A549 (cell line): ENCODE measurements at regions not wholly inside any gene's neighbourhood (a gene's known extent, or its start where the extent isn't known, plus 50 kb on each side); places are given as distances from the start of the nearest gene placed in this dataset.

Source experiments
- ATAC-seq, 2 experiments: fragments of 200-7000 bp in 1 of 2; fragments of >200 bp in 1 of 2; cut with Nextera tagmentation in 1 of 2; cut with Tn5 transposase in 1 of 2; 3 replicates each; pipeline versions ENCODE4 v1.8.0 to v1.9.1; 2018 to 2020; ENCODE audit warnings: mild to moderate bottlenecking in 1 of 2, moderate library complexity in 1 of 2
- CTCF ChIA-PET: fragments of 300-600 bp; sonication (Branson Sonifier 250); formaldehyde crosslinking; extraction: SDS; loops from one replicate; lab custom pipeline; 2021; ENCODE audit warnings: antibody characterized with exemption, inconsistent platforms; lab: Yijun Ruan, JAX
- POLR2A ChIA-PET: fragments of 350-600 bp; formaldehyde crosslinking; extraction: SDS; loops from one replicate; lab custom pipeline; 2021; ENCODE audit warnings: antibody characterized with exemption, inconsistent platforms; lab: Yijun Ruan, JAX
- DNase-seq, 2 experiments: peaks; one replicate each; pipeline versions ENCODE4 v3.0.0 to v3.0.0-alpha.2; 2011 to 2016; ENCODE audit warnings: low read depth in 1 of 2, low spot score in 1 of 2
- FAIRE-seq: peaks from 2 replicates; lab custom pipeline; 2011; peaks lifted over from hg19 to GRCh38; lab: Jason Lieb, UNC
- H3K27ac ChIP-seq, 2 experiments: fragments of >200 bp; sonication (Bioruptor Twin); formaldehyde crosslinking; 3 replicates each; pipeline ENCODE4 v1.5.1; 2016 to 2017
- H3K4me1 ChIP-seq: fragments of >200 bp; sonication (Bioruptor Twin); formaldehyde crosslinking; 3 replicates; pipeline ENCODE4 v1.6.1; 2016
- H3K4me2 ChIP-seq: fragments of >200 bp; sonication (Bioruptor Twin); formaldehyde crosslinking; 3 replicates; pipeline ENCODE4 v1.6.1; 2016
- H3K4me3 ChIP-seq: fragments of >200 bp; sonication (Bioruptor Twin); formaldehyde crosslinking; 3 replicates; pipeline ENCODE4 v1.5.1; 2016
- H3K9me3 ChIP-seq: fragments of >200 bp; sonication (Bioruptor Twin); formaldehyde crosslinking; 3 replicates; pipeline ENCODE4 v1.6.1; 2016
- CBX2 ChIP-seq: fragments of 200-600 bp; sonication (generic); IDR thresholded peaks from 2 replicates; pipeline ENCODE4 v1.6.1; 2016; ENCODE audit warnings: low read depth, mild to moderate bottlenecking, borderline replicate concordance
- CEBPB ChIP-seq, 2 experiments: fragments of >200 bp in 1 of 2; sonication (Bioruptor Twin) in 1 of 2; formaldehyde crosslinking in 1 of 2; IDR thresholded peaks; 2 replicates each; pipeline ENCODE4 v1.6.1; 2012 to 2016
- CHD2 ChIP-seq: fragments of 150-350 bp; IDR thresholded peaks from 2 replicates; pipeline ENCODE4 v1.6.1; 2014; ENCODE audit warnings: low read length; ENCODE audit not compliant: partially characterized antibody
- E2F6 ChIP-seq: IDR thresholded peaks from 2 replicates; pipeline ENCODE4 v1.6.1; 2012; ENCODE audit warnings: low read depth, borderline replicate concordance
- EP300 ChIP-seq, 2 experiments: fragments of >200 bp; sonication (Bioruptor Twin); formaldehyde crosslinking; IDR thresholded peaks; 2 replicates in 1 of 2; 3 replicates in 1 of 2; pipeline ENCODE4 v1.6.1; 2016 to 2017
- GATA3 ChIP-seq: IDR thresholded peaks from 2 replicates; pipeline ENCODE4 v1.6.1; 2012; ENCODE audit warnings: borderline replicate concordance
- HEYL ChIP-seq: fragments of 250-450 bp; sonication (Bioruptor Pico); IDR thresholded peaks from 2 replicates; pipeline ENCODE4 v1.8.0; 2021; ENCODE audit warnings: mild to moderate bottlenecking, moderate library complexity
- HOXB5 ChIP-seq: fragments of 250-450 bp; sonication (Bioruptor Pico); IDR thresholded peaks from 2 replicates; pipeline ENCODE4 v1.5.0; 2020; ENCODE audit warnings: mild to moderate bottlenecking, moderate library complexity
- JUNB ChIP-seq: fragments of >200 bp; sonication (Bioruptor Twin); formaldehyde crosslinking; IDR thresholded peaks from 2 replicates; pipeline ENCODE4 v1.6.1; 2016
- MYC ChIP-seq: IDR thresholded peaks from 2 replicates; pipeline ENCODE4 v1.6.1; 2012; ENCODE audit warnings: mild to moderate bottlenecking, inconsistent platforms, low read length, improper control_type of control experiment, borderline replicate concordance
- NFE2L2 ChIP-seq: fragments of 150-350 bp; conservative IDR thresholded peaks from 2 replicates; pipeline ENCODE4 v1.6.1; 2014; ENCODE audit warnings: low read length
- PHF8 ChIP-seq: fragments of 200-600 bp; sonication (generic); IDR thresholded peaks from 2 replicates; pipeline ENCODE4 v1.6.1; 2016; ENCODE audit warnings: low read depth, mild to moderate bottlenecking, antibody characterized with exemption, moderate library complexity, borderline replicate concordance
- POLR2AphosphoS2 ChIP-seq: conservative IDR thresholded peaks from 2 replicates; pipeline ENCODE4 v1.6.1; 2012; ENCODE audit warnings: low read length, improper control_type of control experiment, inconsistent platforms
- RAD21 ChIP-seq, 2 experiments: fragments of >200 bp in 1 of 2; sonication (Bioruptor Twin) in 1 of 2; formaldehyde crosslinking in 1 of 2; IDR thresholded peaks in 1 of 2; conservative IDR thresholded peaks in 1 of 2; 2 replicates in 1 of 2; 3 replicates in 1 of 2; pipeline ENCODE4 v1.6.1; 2012 to 2018; ENCODE audit warnings: inconsistent platforms in 1 of 2
- TFCP2L1 ChIP-seq: fragments of 250-450 bp; sonication (Bioruptor Pico); IDR thresholded peaks from 2 replicates; pipeline ENCODE4 v1.5.0; 2021; ENCODE audit warnings: mild to moderate bottlenecking
- USF2 ChIP-seq: fragments of 450-650 bp; IDR thresholded peaks from 2 replicates; pipeline ENCODE4 v1.6.1; 2014; ENCODE audit warnings: antibody characterized with exemption
- ZNF302 ChIP-seq: fragments of 250-450 bp; sonication (Bioruptor Pico); IDR thresholded peaks from 2 replicates; pipeline ENCODE4 v1.9.0; 2021; ENCODE audit warnings: inconsistent platforms, mild to moderate bottlenecking, moderate library complexity
- ZSCAN20 ChIP-seq: fragments of 250-450 bp; sonication (Bioruptor Pico); IDR thresholded peaks from 2 replicates; pipeline ENCODE4 v1.8.0; 2022; ENCODE audit warnings: mild to moderate bottlenecking, moderate library complexity
- WGBS: methylation state at CpG from one replicate; pipeline ENCODE4 v1.1.6; 2017; ENCODE audit errors: missing lambda C conversion rate; 5-methylcytosine and 5-hydroxymethylcytosine counted together
- TF ChIP-seq, protein P1 (sequence below): fragments of 150-350 bp; IDR thresholded peaks from 2 replicates; pipeline ENCODE4 v1.6.1; 2014; ENCODE audit warnings: low read depth, mild to moderate bottlenecking, low read length
- TF ChIP-seq, protein P2 (sequence below): fragments of >200 bp; sonication (Bioruptor Twin); formaldehyde crosslinking; IDR thresholded peaks from 3 replicates; pipeline ENCODE4 v1.5.1; 2016

DNA sequence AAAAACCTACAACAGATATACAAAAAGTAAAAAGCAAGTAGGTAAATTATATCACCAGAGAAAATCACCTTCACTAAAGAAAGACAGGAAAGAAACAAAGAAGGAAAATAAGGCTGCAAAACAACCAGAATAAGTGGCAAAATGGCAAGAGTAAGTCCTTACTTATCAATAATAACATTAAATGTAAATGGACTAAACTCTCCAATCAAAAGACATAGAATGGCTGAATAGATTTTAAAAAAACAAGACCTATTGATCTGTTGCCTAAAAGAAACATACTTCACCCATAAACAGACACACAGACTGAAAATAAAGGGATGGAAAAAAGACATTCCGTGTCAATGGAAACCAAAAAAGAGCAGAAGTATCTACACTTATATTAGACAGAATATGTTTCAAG, 695.7 kb upstream of the FAT3 start:
- WGBS: 43% methylated on average over 1 of the region's 1 CpG
- TF ChIP-seq, protein P1, sequence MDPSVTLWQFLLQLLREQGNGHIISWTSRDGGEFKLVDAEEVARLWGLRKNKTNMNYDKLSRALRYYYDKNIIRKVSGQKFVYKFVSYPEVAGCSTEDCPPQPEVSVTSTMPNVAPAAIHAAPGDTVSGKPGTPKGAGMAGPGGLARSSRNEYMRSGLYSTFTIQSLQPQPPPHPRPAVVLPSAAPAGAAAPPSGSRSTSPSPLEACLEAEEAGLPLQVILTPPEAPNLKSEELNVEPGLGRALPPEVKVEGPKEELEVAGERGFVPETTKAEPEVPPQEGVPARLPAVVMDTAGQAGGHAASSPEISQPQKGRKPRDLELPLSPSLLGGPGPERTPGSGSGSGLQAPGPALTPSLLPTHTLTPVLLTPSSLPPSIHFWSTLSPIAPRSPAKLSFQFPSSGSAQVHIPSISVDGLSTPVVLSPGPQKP: no peak
- no peak for TF ChIP-seq CEBPB (IDR thresholded peaks at IDR 0.05)
- no peak for TF ChIP-seq MYC
- TF ChIP-seq HOXB5 (CRISPR knock-in tag): no peak
- TF ChIP-seq TFCP2L1 (CRISPR knock-in tag): no peak
- CTCF ChIA-PET: no interaction called here
- ATAC-seq (no peak), DNase-seq (no peak), FAIRE-seq (no peak)
- POLR2A ChIA-PET: no interaction called here
- Histone ChIP-seq H3K4me2 (no peak overlapping the region), H3K4me1 (no peaks in the 10 kb centered on the region), H3K27ac (no peak overlapping the region), H3K4me3 (no peak overlapping the region), H3K9me3 (no peaks in the 10 kb centered on the region)

DNA sequence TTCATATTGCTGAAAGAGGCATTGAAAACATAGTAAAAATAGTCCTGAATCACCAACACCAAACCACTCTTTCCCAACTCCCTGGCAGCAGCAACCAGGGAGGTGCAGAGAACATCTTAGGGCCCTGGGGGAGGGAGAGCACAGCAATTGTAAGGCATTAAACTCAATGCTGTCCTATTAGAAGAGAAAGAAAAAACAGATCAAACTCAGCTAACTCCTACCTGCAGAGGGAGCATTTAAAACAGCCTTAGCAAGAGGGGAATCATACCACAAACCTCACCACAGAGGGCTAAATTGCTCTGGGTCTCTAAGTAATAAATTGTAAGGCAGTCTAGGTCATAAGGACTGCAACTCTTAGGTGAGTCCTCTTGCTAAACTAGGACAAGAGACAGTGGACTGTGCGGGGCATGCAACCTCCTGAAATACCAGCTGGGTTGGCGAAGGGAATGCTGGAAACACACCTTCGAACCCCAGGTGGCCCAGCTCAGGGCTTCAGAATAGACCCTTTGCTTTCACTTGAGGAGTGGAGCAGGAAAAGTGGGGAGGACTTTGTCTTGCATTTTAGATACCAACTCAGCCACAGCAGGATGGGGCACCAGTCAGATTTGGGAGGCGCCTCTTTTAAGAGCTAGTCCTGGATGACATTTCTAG, 697.1 kb upstream of the FAT3 start:
- TF ChIP-seq JUNB: no peak
- no peak for TF ChIP-seq HOXB5 (CRISPR knock-in tag)
- TF ChIP-seq RAD21 (conservative IDR thresholded peaks at IDR 0.05 in 1 of 2, IDR thresholded peaks at IDR 0.05 in 1 of 2): no peak
- TF ChIP-seq, protein P2, sequence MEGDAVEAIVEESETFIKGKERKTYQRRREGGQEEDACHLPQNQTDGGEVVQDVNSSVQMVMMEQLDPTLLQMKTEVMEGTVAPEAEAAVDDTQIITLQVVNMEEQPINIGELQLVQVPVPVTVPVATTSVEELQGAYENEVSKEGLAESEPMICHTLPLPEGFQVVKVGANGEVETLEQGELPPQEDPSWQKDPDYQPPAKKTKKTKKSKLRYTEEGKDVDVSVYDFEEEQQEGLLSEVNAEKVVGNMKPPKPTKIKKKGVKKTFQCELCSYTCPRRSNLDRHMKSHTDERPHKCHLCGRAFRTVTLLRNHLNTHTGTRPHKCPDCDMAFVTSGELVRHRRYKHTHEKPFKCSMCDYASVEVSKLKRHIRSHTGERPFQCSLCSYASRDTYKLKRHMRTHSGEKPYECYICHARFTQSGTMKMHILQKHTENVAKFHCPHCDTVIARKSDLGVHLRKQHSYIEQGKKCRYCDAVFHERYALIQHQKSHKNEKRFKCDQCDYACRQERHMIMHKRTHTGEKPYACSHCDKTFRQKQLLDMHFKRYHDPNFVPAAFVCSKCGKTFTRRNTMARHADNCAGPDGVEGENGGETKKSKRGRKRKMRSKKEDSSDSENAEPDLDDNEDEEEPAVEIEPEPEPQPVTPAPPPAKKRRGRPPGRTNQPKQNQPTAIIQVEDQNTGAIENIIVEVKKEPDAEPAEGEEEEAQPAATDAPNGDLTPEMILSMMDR: no peak
- TF ChIP-seq CBX2: no peak
- no peak for TF ChIP-seq USF2
- TF ChIP-seq ZNF302 (CRISPR knock-in tag): no peak
- TF ChIP-seq PHF8: no peak
- TF ChIP-seq ZSCAN20 (CRISPR knock-in tag): no peak
- TF ChIP-seq POLR2AphosphoS2: no peak
- no peak for TF ChIP-seq CHD2
- TF ChIP-seq E2F6: no peak
- TF ChIP-seq HEYL (CRISPR knock-in tag): no peak
- TF ChIP-seq GATA3: no peak
- no peak for TF ChIP-seq NFE2L2
- TF ChIP-seq EP300 (IDR thresholded peaks at IDR 0.05): no peak
- TF ChIP-seq, all 56 proteins: peak for 0
- H3K4me2 ChIP-seq: no peak overlapping the region
- no peaks in the 10 kb centered on the region for H3K4me1 ChIP-seq
- no peaks in the 10 kb centered on the region for H3K9me3 ChIP-seq
- WGBS: 49% methylated on average over 4 of the region's 4 CpGs
- no peak overlapping the region for H3K4me3 ChIP-seq
- H3K27ac ChIP-seq: no peak overlapping the region
- CTCF ChIA-PET: interaction anchor here (1.0 kb wide), 1 partner anchor 85 kb away, joined by 3 read pairs; no protein-coding TSS in a partner anchor
- DNase-seq: no peak
- no peak for ATAC-seq
- POLR2A ChIA-PET: no interaction called here
- no peak for FAIRE-seq
